ELR (cell line): ENCODE measurements at regions not wholly inside any gene's neighbourhood (a gene's known extent, or its start where the extent isn't known, plus 50 kb on each side); places are given as distances from the start of the nearest gene placed in this dataset.
"Not testable (repeated sequence)": the region's sequence is repeated elsewhere in the genome, so short reads cannot be mapped to it uniquely, and the experiment has no call there.

Experiments
- DNase-seq: peaks from one replicate; pipeline ENCODE4 v3.0.0-alpha.2; 2015; ENCODE audit warnings: low read depth

DNA sequence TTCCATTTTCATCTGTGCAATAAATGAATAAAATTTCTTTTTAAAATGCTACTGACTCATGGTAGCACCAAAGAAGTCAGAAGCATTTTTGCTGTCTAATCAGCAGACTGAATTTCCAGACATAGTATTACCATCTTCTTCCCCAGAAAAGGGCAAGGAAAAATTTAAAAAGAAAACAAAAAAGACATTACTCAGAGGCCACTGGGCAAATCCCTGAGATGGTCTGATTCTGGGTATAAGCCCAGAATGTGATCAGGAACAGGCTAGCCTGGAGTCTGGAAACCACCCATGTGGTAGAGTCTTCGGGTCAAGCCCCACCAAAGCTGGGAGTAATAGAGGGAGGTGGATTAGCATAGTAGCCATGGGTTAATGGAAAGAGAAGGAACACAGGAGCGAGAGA is 342.8 kb downstream of the FBXW7 start:
- no peak for DNase-seq

DNA sequence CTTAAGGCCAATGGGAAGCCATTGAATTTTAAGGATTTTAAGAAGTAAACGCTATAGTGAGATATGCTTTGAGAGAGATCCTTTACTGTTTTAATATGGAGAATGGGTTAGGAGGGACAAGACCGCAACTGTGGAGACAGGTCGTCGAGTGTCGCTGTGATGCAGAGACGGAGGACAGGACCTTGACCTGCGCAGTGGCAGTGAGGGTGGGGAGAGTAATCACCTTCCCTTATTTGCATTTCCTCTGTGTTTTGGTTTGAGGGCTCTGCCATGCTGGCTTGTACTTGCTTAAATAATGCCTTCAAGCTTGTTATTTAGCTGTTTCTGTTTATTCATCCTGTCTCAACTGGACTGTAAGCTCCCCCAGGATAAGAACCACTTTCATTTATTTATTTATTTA is 345.0 kb downstream of the FBXW7 start:
- no peak for DNase-seq

DNA sequence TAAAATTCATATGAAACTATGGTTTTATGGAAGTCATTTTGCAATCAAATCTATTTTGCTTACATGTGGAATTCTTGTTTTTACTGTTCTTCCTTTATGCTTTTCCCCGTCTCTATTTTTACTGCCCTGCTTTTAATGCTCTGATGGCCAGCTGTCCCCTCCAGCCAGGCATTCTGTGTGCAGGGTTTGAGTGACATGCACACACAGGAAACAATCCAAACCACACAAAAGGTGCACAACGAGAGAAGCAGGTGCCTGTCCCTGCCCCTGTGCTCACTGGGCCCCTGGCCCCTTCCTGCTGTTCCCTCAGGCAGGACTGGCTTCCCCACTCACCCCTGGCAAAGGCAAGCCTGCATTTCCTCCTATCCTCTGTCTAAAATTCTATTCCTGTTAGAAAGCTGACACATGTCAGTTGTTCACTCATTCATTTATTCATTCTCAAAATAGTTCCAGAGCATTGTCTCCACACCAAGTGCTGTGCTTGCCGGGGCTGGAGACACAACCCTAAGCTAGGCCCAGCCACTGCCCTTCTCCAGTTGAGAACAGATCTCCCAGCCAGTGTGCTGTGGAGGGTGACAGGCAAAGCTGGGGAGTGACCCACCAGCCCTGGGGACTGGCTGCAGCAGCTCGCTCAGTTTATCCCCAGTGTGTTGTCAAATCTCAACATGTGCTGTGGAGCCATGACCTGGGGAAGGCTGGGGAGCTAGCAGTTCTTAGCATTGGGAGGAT is 346.3 kb downstream of the FBXW7 start:
- DNase-seq, result no peak

DNA sequence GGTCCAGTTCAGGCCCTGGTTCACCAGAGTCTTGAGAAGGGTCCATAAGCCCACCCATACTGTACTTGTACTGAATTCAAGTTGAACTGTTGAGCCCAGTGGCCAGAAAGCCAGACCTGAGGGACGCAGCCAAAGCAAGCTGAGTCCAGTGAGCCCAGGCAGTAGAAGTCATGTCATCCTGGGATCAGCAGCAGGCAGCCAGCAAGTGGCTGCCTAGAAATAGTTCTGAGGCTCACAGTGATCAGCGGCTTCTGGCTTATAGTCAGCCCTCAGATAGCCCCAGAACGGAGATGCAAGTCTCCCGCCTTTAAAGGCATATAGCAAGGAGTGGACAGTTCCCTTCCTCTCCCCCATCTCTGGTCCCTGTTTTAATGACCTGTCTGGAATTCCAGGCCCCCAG is 347.1 kb downstream of the FBXW7 start:
- DNase-seq, result no peak

DNA sequence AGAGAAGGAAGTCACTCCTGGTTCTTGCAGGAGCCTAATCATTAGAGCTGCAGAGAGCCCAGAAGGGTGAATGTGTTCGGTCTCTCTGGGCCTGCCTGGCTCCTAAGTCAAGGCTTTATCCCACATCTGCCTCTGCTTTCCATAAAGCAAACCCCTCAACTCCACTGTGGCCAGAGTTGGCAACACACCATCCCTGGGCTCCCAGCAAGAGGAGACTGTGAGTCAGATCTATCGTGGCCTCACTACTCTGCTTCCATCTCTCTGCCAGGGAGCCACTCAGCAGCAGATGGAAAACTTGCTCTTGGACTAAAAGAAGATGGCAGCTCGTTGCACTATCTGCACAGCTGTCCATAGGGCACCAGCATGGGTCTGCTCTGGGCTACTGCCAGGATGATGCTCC is 348.2 kb downstream of the FBXW7 start:
- DNase-seq, result no peak

DNA sequence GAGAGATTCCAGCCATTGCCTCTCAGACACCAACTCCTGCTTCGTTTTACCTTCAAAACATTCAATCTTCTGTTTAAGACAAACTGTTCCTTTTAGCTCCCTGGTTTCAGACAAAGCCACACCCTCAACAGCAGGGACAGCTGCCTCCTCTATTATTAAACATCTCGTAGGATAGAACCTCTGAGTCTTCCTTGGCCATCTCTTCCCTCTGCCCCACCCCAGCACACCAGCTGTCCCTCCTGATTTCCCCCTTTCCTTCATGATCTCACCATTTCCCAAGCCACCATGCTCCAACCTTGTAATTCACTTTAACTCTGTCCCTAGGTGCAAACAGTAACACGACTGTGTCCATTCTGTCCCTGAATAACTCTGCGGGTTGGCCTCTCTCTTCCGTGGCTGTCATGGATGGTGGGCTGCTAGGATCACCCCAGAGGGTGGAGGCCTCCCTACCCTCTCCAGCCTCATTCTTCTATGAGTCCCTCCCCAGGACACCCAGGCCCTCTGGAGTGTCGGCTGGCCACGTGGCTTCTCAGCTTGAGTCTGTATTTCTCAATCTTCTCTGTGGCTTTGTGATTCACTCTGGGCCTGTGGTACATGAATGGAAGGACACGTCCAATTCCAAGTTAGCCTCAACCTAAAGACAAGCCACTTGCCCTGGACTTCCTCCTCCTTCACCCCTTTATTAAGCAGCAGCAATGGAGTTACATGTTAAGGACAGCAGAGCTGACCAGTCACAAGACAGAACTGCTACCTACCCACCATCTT is 349.9 kb downstream of the FBXW7 start:
- no peak for DNase-seq

DNA sequence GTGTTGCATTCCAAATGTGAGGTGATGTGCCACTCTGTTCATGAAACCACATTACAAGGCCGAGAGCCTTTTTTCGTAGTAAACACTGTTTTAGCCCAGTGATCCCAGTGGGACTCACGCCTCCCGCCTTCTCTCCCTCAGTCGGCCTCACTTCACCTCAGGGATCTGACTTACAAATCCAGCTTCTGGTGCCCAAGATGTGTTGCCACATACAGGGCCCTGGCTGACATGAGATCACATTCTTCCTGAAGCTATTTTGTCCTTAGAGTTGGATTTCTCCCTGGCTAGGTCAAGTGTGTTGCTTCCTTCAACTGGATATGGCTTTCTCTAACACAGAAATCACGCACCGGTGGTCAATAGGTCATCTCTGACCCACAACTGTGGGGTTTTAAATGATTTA is 354.7 kb downstream of the FBXW7 start:
- no peak for DNase-seq

DNA sequence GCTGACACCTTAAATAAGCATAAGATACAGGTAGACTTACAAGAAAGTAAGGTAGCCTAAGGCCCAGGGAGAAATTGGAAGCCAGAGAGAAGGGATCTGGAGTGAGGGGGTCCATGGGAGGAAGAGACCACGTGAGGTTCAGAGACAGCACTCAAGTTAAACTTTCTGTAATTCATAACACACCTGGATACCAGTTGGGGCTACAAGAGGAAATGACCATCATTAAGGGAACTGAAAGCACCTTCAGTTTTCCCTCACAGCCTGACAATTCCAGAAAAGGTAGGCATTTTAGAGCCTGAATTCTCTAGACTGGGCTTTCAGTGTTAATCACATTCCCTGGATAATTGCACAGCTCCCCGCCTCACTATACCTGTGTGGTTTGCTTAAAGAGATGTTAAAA is 355.5 kb downstream of the FBXW7 start:
- DNase-seq, result no peak

DNA sequence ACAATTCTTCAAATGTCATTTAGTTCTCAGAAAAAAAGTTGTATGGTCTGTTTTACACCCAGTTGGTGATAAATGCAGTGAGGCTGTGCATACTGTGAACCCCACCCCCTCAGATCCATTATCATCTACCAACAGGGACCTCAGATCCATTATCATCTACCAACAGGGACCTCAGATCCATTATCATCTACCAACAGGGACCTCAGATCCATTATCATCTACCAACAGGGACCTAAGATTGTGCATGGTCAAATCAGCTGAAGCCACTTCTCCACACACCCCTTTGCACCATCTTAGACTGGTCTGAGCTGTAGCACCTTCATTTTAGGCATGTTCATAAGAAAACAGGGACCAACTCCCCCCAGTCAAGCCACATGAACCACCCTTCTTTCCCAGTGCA is 358.4 kb downstream of the FBXW7 start:
- not testable (repeated sequence) for DNase-seq

DNA sequence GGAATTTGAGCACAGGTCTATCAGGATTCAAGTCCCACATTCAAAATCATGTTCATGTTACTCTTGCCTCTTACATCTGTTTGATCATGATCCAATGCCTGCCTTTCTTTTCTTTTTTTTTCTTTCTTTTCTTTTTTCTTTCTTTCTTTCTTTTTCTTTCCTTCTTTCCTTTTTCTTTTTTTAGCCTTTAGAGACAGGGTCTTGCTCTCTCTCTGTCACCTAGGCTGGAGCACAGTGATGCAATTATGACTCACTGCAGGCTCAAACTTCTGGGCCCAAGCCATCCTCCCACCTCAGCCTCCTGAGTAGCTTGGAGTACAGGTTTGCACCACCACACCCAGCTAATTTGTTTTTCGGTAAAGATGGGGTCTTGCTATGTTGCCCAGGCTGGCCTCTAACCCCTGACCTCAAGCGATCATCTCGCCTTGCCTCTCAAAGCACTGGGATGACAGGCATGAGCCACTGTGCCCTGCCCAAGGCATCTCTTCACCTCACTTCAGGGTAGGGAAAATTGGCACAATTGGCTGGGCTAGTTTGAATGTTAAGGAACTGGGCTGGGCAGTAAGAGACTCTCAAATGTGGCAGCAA is 359.2 kb downstream of the FBXW7 start:
- peak; percentile 17 for DNase-seq

DNA sequence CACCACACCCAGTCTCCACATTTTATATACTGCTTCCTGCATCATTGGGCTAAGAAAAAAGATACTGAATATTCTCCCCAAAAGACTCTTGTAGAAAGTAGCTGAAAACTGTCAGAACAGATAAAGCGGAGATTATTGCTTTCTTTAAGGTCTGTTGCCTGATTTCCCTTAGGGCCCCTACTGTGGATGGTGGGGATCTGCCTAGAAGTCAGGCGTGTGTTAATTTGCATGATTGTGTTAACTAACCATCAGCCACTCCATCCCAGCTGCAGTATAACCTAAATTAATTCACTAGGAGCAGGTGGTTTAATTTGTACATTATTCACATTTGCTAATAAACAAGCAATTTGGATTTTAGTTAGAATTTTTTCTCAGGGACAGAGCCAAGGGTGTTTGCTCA is 360.3 kb downstream of the FBXW7 start:
- no peak for DNase-seq

DNA sequence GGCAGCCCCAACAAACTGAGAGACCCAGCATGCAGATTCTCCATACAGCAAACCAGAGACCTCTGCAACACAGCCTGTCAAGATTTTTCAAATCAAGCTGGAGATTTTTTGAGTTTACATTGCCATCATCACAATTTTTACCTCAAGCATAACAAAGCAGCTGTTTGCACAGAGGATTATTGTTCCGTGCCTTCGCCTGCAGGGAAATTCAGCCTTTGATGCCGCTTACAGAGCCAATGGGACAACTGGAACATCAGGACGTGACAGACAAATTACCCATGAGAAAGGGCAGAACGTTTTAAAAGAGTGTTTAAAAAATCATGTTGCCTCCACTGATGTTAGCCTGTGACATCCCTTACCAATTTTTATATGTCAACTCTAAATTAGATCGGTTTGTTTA is 363.7 kb downstream of the FBXW7 start:
- no peak for DNase-seq

DNA sequence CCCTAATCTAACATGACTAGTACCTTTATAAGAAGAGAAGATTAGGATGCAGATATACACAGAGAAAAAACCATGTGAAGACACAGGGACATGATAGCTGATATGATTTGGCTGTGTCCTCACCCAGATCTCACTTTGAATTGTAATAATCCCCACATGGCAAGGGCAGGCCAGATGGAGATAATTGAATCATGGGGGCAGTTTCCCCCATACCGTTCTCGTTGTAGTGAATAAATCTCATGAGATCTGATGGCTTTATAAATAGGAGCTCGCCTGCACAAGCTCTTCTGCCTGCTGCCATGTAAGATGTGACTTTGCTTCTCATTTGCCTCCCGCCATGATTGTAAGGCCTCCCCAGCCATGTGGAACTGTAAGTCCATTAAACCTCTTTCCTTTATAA is 364.3 kb downstream of the FBXW7 start:
- DNase-seq, result no peak

DNA sequence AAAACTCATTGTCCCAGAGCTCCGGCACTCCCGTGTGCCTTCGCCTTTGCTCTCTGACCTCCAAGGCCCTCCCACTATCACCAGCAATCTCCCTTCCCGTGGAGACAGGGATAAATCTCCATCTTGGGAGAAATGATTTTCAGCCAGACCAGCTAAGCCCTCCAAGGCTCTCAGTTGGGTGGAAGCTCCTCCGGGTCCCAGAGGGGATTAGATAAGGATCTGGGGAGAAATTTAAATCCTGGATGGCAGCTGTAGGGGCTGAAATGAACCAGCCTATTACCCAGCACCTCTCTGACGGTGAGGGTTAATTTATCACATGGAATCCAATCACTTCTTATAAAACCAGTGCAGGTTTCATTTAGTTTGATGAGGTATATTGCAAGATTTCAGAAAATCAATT is 366.2 kb downstream of the FBXW7 start:
- no peak for DNase-seq

DNA sequence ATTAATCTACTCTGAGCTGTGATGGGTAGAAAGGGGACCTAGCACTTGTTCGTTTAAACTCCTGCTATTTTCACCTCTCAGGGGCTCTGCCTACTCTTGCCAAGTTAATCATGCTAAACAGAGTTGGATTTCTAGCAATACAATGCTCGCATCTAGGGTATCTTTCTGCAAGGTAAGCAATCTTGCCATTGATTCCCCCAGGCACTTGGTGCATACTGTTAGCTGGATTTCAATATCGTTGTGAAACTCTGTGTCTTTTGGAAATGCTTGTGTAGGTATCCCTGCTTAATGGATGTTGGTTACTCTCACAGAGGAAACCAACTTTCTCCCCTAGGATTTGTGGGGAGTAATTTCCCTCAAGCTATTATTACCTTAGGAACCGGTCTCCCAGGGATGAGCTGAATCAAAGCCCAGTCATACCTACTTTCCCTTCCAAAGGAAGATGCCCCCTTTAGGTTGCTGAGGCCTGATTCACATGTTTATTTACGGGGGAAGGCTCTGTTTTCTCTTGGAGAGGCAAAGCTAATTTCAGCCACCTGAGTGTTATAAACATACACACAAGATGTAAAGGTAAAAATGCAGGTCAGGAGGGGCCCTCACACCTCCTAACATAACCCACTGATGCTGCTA is 366.8 kb downstream of the FBXW7 start:
- no peak for DNase-seq

DNA sequence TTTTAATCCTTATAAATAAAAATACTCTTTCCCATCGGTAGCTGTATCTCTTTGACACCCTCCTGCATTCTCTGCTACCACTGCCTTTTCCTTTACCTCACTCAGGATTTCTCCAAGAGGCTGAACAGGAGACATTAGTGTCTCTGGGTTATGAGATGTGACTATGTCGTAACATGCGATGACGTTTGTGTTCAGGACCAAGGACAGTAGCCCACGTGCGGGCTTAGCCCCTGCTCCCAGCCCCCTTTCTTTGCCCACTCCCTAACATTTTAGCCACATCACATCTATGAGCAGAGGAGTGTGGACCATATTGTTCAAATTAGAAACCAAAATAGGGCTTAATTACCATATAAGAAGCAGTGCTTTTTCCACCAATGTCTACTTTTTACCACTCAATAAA is 369.3 kb downstream of the FBXW7 start:
- DNase-seq, result peak; percentile 27

DNA sequence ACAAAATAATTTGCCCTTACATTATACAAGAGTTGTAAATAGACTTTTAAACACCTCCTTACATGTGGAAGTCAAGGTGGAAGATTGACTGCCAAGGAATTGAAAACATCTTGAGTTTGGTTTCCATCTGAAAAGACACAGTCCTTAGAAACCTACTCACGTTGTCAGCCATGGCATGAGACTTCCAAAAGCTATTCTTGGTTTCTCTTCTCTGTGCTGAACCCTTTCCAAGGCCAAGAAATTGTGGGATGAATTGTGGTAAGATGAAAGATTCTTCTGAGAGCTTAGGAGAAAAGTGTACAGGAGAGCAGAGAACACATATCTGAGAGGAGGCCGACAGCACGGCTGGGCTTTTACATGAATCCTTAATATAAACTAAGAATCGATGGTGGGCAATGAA is 370.0 kb downstream of the FBXW7 start:
- DNase-seq, result no peak

DNA sequence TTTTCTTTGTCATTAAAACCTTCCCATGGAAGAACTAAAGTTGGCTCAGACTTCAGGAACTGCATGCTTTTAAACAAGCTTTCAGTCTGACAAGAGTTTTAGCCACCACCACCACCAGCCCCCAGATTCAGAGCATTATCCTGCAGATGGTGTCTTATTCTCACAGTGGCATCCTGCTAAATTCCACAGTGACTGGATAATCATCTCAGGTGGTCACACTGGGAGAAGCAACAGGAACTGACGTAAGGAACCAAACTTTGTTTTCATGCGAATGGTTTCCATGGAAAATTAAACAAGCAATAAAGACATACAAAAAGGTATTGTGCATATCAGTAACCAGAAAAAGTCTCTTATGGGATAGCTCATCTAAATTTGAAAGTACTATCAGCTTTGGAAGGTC is 370.7 kb downstream of the FBXW7 start:
- DNase-seq, result peak; percentile 17

DNA sequence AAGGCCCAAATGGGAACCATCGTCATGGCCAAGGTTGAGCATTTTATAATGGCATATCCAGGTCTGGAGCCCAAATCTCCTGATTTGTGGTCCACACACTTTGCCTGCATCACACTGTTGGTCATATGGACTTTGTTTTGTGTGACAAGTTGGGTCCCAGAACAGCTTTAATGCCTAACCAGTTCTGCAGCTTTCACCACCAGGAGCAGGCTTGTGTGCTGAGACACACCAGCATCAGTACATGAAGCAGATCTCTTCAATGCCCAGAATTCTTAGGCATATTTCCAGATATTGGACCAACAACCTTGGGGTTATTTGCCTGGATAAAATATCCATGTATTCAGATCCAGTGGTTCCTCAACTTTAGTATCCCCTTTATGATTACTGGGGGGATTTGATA is 371.3 kb downstream of the FBXW7 start:
- no peak for DNase-seq

DNA sequence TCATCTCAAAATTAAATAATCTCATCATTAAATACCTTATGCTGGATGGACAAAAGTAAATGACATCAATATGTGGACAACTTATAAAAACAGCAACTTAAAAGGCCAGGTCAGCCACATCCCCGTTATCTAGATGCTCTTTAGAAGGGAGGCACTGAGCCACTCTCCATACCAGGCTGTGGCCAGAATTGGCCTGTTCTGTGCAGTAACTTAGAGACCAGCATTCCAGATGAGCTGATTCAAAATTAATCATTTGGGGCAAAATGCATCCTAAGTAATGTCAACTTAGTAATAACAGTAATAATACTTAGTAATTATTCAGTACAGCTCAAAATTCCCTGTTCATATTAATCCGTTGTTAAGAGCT is 373.6 kb downstream of the FBXW7 start:
- DNase-seq, result no peak

DNA sequence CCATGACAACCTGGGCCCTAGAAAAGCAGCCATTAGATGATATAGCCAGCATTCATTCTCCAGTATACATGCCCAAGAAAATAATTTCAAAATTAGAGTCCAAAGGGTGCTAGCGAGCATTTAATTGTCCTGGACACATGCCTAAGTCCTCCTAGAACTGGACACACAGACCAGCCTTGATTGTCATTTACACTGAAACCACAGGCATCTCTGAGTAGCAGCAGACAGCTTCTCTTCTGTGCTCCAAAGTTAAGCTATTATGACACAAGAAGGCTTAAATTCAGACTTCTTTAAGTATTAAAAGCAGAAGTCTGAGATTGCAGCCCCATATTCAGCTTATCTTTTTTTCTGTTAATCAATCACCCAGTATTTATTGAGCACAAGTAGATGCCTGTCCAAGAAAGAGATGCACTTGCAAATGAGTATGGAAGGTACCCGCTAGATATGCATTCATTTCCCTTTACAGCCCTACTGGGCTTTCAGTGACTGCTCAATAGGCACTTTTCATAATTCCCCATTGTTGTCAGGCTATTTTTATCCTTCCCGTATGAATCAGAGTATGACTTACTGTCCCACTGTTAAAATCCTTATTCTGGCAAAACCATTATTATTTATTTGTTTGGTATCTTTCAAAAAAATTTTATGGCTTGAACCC is 374.1 kb downstream of the FBXW7 start:
- DNase-seq, result peak; percentile 25

DNA sequence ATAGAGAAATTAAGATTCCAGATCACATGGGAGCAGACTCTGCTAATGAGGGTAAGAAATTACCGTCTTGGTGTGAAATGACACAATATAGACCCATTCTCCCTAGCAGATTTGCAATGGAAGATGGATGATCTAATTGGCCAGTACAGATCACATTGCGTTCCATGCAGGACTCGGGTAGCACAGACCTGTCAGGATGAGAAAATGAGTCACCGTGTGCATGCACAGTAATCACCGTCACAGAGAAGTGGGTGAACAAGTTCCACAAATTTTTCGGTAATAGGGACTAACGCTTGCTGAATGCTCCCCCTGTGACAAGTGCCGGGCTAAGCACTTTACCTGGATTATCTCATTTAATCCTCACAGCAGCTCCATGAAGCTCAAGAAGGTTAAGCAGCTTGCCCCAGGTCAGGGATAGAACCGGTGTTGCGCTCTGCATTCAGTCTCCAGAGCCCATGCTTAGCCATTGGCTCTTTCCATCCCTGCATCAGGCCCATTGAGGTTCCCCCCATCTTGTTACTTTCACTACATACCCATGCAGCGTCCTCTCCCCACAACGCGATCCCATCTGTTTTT is 375.6 kb downstream of the FBXW7 start:
- no peak for DNase-seq
